Keratinocyte (primary cell): ENCODE measurements at regions not wholly inside any gene's neighbourhood (a gene's known extent, or its start where the extent isn't known, plus 50 kb on each side); places are given as distances from the start of the nearest gene placed in this dataset.

Experiments
- EZH2 ChIP-seq: IDR thresholded peaks from one replicate; pipeline ENCODE4 v1.6.1; 2012; ENCODE audit warnings: inconsistent platforms, mild to moderate bottlenecking, low read length, moderate library complexity
- TF ChIP-seq, protein P1 (sequence below), 3 experiments: IDR thresholded peaks in 1 of 3; conservative IDR thresholded peaks in 1 of 3; optimal IDR thresholded peaks in 1 of 3; 2 replicates in 2 of 3; 3 replicates in 1 of 3; pipeline versions ENCODE3 to v1.5.1; 2011; ENCODE audit warnings: low read length in 3 of 3, mild to moderate bottlenecking in 3 of 3, moderate library complexity in 2 of 3, control low read depth in 1 of 3, inconsistent platforms in 1 of 3; ENCODE audit not compliant: insufficient read depth in 2 of 3; ENCODE audit errors: extremely low read depth in 1 of 3

DNA sequence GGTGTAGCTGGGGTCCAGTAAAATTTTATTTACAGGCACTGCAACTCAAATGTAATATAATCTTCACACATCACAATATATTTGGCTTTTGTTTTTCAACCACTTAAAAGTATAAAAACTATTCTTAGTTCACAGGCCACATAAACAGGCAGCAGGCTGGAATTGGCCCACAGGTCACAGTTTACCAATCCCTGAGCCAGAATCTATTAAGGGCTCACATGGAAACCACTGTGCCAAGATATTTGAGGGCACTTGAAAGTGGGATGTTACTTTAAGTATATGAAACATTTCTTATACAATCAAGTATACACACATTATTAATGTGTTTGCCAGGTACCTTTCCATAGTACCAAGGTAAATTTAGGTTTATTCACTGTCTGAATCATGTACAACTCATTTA lies 71.9 kb upstream of the PRDX6 start:
- no peak for TF ChIP-seq EZH2
- TF ChIP-seq, protein P1, sequence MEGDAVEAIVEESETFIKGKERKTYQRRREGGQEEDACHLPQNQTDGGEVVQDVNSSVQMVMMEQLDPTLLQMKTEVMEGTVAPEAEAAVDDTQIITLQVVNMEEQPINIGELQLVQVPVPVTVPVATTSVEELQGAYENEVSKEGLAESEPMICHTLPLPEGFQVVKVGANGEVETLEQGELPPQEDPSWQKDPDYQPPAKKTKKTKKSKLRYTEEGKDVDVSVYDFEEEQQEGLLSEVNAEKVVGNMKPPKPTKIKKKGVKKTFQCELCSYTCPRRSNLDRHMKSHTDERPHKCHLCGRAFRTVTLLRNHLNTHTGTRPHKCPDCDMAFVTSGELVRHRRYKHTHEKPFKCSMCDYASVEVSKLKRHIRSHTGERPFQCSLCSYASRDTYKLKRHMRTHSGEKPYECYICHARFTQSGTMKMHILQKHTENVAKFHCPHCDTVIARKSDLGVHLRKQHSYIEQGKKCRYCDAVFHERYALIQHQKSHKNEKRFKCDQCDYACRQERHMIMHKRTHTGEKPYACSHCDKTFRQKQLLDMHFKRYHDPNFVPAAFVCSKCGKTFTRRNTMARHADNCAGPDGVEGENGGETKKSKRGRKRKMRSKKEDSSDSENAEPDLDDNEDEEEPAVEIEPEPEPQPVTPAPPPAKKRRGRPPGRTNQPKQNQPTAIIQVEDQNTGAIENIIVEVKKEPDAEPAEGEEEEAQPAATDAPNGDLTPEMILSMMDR (optimal IDR thresholded peaks at IDR 0.05 in 1 of 3, IDR thresholded peaks at IDR 0.05 in 1 of 3, conservative IDR thresholded peaks at IDR 0.05 in 1 of 3; ENCODE audit: extremely low read depth in 1 of 3, insufficient read depth in 2 of 3, low read length in 3 of 3) = no peak
